ENCODE measurements at regions not wholly inside any gene's neighbourhood (a gene's known extent, or its start where the extent isn't known, plus 50 kb on each side); places are given as distances from the start of the nearest gene placed in this dataset.
A peak's percentile ranks its signal among the peaks of the same experiment; 100 is the strongest.

GRCh38 chr4:182019148-182019652, 224.0 kb upstream of the TENM3 start:
- DNase-seq (ENCODE audit: extremely low spot score, insufficient read length, low read depth) (no peak), FAIRE-seq (peak; percentile 79)

- FAIRE-seq (no peak), DNase-seq (ENCODE audit: extremely low spot score, insufficient read length, low read depth) (no peak)
Observed at GRCh38 chr4:182022909-182023308, 220.3 kb upstream of the TENM3 start.

GRCh38 chr4:182023469-182023868, 219.7 kb upstream of the TENM3 start:
- FAIRE-seq (no peak), DNase-seq (ENCODE audit: extremely low spot score, insufficient read length, low read depth) (no peak)

GRCh38 chr4:182042945-182043344, 200.3 kb upstream of the TENM3 start:
- FAIRE-seq (no peak), DNase-seq (ENCODE audit: extremely low spot score, insufficient read length, low read depth) (no peak)

GRCh38 chr4:182048871-182049270, 194.3 kb upstream of the TENM3 start:
- no peak for FAIRE-seq
- DNase-seq (ENCODE audit: extremely low spot score, insufficient read length, low read depth) = no peak

- DNase-seq (ENCODE audit: extremely low spot score, insufficient read length, low read depth) = no peak
- FAIRE-seq = no peak
Observed at GRCh38 chr4:182056866-182057265, 186.3 kb upstream of the TENM3 start.

GRCh38 chr4:182062458-182062857, 180.7 kb upstream of the TENM3 start:
- DNase-seq (ENCODE audit: extremely low spot score, insufficient read length, low read depth) = no peak
- no peak for FAIRE-seq

- DNase-seq (ENCODE audit: extremely low spot score, insufficient read length, low read depth) (no peak), FAIRE-seq (no peak)
Observed at GRCh38 chr4:182062936-182063335, 180.3 kb upstream of the TENM3 start.

- FAIRE-seq (no peak), DNase-seq (ENCODE audit: extremely low spot score, insufficient read length, low read depth) (no peak)
Observed at GRCh38 chr4:182063651-182064050, 179.6 kb upstream of the TENM3 start.

- FAIRE-seq = no peak
- no peak for DNase-seq (ENCODE audit: extremely low spot score, insufficient read length, low read depth)
Observed at GRCh38 chr4:182065255-182065654, 177.9 kb upstream of the TENM3 start.

GRCh38 chr4:182066037-182066436, 177.2 kb upstream of the TENM3 start:
- FAIRE-seq (no peak), DNase-seq (ENCODE audit: extremely low spot score, insufficient read length, low read depth) (no peak)

- DNase-seq (ENCODE audit: extremely low spot score, insufficient read length, low read depth) (no peak), FAIRE-seq (no peak)
Observed at GRCh38 chr4:182067828-182068227, 175.4 kb upstream of the TENM3 start.

GRCh38 chr4:182068920-182069319, 174.3 kb upstream of the TENM3 start:
- no peak for FAIRE-seq
- no peak for DNase-seq (ENCODE audit: extremely low spot score, insufficient read length, low read depth)

- FAIRE-seq (no peak), DNase-seq (ENCODE audit: extremely low spot score, insufficient read length, low read depth) (no peak)
Observed at GRCh38 chr4:182073278-182073677, 169.9 kb upstream of the TENM3 start.

- DNase-seq (ENCODE audit: extremely low spot score, insufficient read length, low read depth) = no peak
- FAIRE-seq = no peak
Observed at GRCh38 chr4:182074139-182074538, 169.1 kb upstream of the TENM3 start.

GRCh38 chr4:182074810-182075209, 168.4 kb upstream of the TENM3 start:
- no peak for DNase-seq (ENCODE audit: extremely low spot score, insufficient read length, low read depth)
- FAIRE-seq = no peak

GRCh38 chr4:182082910-182083309, 160.3 kb upstream of the TENM3 start:
- FAIRE-seq (no peak), DNase-seq (ENCODE audit: extremely low spot score, insufficient read length, low read depth) (no peak)

GRCh38 chr4:182083671-182084410, 159.4 kb upstream of the TENM3 start:
- DNase-seq (ENCODE audit: extremely low spot score, insufficient read length, low read depth) (no peak), FAIRE-seq (no peak)

- no peak for DNase-seq (ENCODE audit: extremely low spot score, insufficient read length, low read depth)
- no peak for FAIRE-seq
Observed at GRCh38 chr4:182085051-182085480, 158.1 kb upstream of the TENM3 start.

GRCh38 chr4:182089326-182089725, 153.9 kb upstream of the TENM3 start:
- DNase-seq (ENCODE audit: extremely low spot score, insufficient read length, low read depth) (no peak), FAIRE-seq (peak; percentile 50)

- no peak for FAIRE-seq
Observed at GRCh38 chr4:182090186-182090585, 153.0 kb upstream of the TENM3 start.

GRCh38 chr4:182091128-182091527, 152.1 kb upstream of the TENM3 start:
- no peak for FAIRE-seq
- no peak for DNase-seq (ENCODE audit: extremely low spot score, insufficient read length, low read depth)

More at GRCh38 chr4:182090186-182090585, 153.0 kb upstream of the TENM3 start:
- no peak for DNase-seq (ENCODE audit: extremely low spot score, insufficient read length, low read depth)
